ENCODE measurements at regions not wholly inside any gene's neighbourhood (a gene's known extent, or its start where the extent isn't known, plus 50 kb on each side); places are given as distances from the start of the nearest gene placed in this dataset.

GRCh38 chr5:110335361-110336066 lies 391.0 kb downstream of the TMEM232 start:
- no TSS peak for BruUV-seq (replicated peaks)
- H3K23ac ChIP-seq (ENCODE audit: low read depth, low read length) = no peak overlapping the region
- H3K9me3 ChIP-seq (ENCODE audit: control insufficient read depth, insufficient read depth, low read length) = no peaks in the 10 kb centered on the region
- H3K79me1 ChIP-seq (ENCODE audit: low read depth in 1 of 2, low read length in 2 of 2) = no peaks in the 10 kb centered on the region
- H2BK15ac ChIP-seq (ENCODE audit: low read depth, low read length) = no peak overlapping the region
- no peak overlapping the region for H3K4me3 ChIP-seq (ENCODE audit: insufficient read depth, low read depth, low read length)
- H2AK5ac ChIP-seq (ENCODE audit: low read depth, low read length) = no peak overlapping the region
- no peak overlapping the region for H3K4me2 ChIP-seq (ENCODE audit: low read depth, low read length)
- no peaks in the 10 kb centered on the region for H4K20me1 ChIP-seq (ENCODE audit: insufficient read depth, low read length)
- H2BK120ac ChIP-seq (ENCODE audit: low read depth, low read length) = no peak overlapping the region
- in situ Hi-C loops (cut with MboI; ENCODE audit: low sequenced_read_pairs) = no loop called here
- H3K56ac ChIP-seq (ENCODE audit: extremely low read depth, insufficient read depth, low read length) = no peak overlapping the region
- no peaks in the 10 kb centered on the region for H3K9me1 ChIP-seq (ENCODE audit: insufficient read depth, low read length)
- H2BK5ac ChIP-seq (ENCODE audit: low read depth, low read length, poor library complexity, severe bottlenecking) = no peak overlapping the region
- H3K4me1 ChIP-seq (ENCODE audit: control insufficient read depth, insufficient read depth, low read length) = no peaks in the 10 kb centered on the region
- no peaks in the 10 kb centered on the region for H3K27me3 ChIP-seq (ENCODE audit: control insufficient read depth, insufficient read depth, low read length)
- no peak overlapping the region for H3K14ac ChIP-seq (replicated peaks; ENCODE audit: low read depth, low read length)
- H3K9ac ChIP-seq (ENCODE audit: low read depth, low read length) = no peak overlapping the region
- H4K5ac ChIP-seq (ENCODE audit: low read depth, low read length) = no peak overlapping the region
- dilution Hi-C loops (cut with HindIII; ENCODE audit: low sequenced_read_pairs, unreplicated experiment) = no loop called here
- H2BK20ac ChIP-seq (ENCODE audit: low read depth, low read length) = no peak overlapping the region
- H3K27ac ChIP-seq (ENCODE audit: insufficient read depth, low read length) = no peak overlapping the region
- H4K8ac ChIP-seq (ENCODE audit: low read depth in 2 of 2, low read length in 2 of 2) = no peak overlapping the region
- H2AK9ac ChIP-seq (replicated peaks; ENCODE audit: low read depth, low read length, poor library complexity) = no peak overlapping the region
- ATAC-seq (ENCODE audit: low read depth) (no peak), DNase-seq (peak; percentile 6)
- no peak overlapping the region for H3K18ac ChIP-seq (ENCODE audit: low read depth, low read length)
- H3K36me3 ChIP-seq (ENCODE audit: control insufficient read depth, insufficient read depth, low read length) = no peaks in the 10 kb centered on the region
- no peak overlapping the region for H2AFZ ChIP-seq (replicated peaks; ENCODE audit: low read length, poor library complexity)
- WGBS, 2 experiments (ENCODE audit: extremely low coverage in 2 of 2, insufficient read length in 1 of 2) = no CpG with 5 or more reads among the region's 4 CpGs
- POLR2A ChIA-PET (ENCODE audit: unreplicated experiment) = no interaction called here
- CTCF ChIA-PET = interaction anchor here (1.0 kb wide), 1 partner anchor 11 kb away, joined by 3 read pairs; no protein-coding TSS in a partner anchor
- no peak overlapping the region for H3K4ac ChIP-seq (ENCODE audit: low read depth, low read length)
- intact Hi-C loops (cut with micrococcal nuclease) = no loop called here
- no peak overlapping the region for H4K91ac ChIP-seq (ENCODE audit: insufficient read depth, low read depth, low read length)
- TF ChIP-seq RAD21 (IDR thresholded peaks at IDR 0.05; ENCODE audit: low read length) = no peak
- TF ChIP-seq RFX5 (IDR thresholded peaks at IDR 0.05; ENCODE audit: low read depth, low read length) = no peak
- TF ChIP-seq BHLHE40 (IDR thresholded peaks at IDR 0.05; ENCODE audit: low read depth, low read length) = no peak
- no peak for TF ChIP-seq MXI1 (IDR thresholded peaks at IDR 0.05; ENCODE audit: borderline replicate concordance, low read depth, low read length)
- TF ChIP-seq CHD1 (IDR thresholded peaks at IDR 0.05; ENCODE audit: low read depth, low read length) = no peak
- TF ChIP-seq FOS (IDR thresholded peaks at IDR 0.05; ENCODE audit: low read depth, low read length) = no peak
- no peak for TF ChIP-seq CEBPB (IDR thresholded peaks at IDR 0.05; ENCODE audit: low read depth, low read length)
- TF ChIP-seq MAFK (IDR thresholded peaks at IDR 0.05; ENCODE audit: low read depth, low read length) = no peak
- TF ChIP-seq POLR2A (IDR thresholded peaks at IDR 0.05; ENCODE audit: low read depth, low read length) = no peak
- TF ChIP-seq, protein P1, sequence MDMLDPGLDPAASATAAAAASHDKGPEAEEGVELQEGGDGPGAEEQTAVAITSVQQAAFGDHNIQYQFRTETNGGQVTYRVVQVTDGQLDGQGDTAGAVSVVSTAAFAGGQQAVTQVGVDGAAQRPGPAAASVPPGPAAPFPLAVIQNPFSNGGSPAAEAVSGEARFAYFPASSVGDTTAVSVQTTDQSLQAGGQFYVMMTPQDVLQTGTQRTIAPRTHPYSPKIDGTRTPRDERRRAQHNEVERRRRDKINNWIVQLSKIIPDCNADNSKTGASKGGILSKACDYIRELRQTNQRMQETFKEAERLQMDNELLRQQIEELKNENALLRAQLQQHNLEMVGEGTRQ (IDR thresholded peaks at IDR 0.05; ENCODE audit: low read depth, low read length) = no peak
- TF ChIP-seq SMC3 (IDR thresholded peaks at IDR 0.05; ENCODE audit: low read depth, low read length) = no peak
- no peak for TF ChIP-seq CTCF (conservative IDR thresholded peaks at IDR 0.05; ENCODE audit: low read depth, low read length)
- no peak for TF ChIP-seq NFE2L2 (IDR thresholded peaks at IDR 0.05; ENCODE audit: low read depth, low read length)
- TF ChIP-seq MAZ (IDR thresholded peaks at IDR 0.05; ENCODE audit: borderline replicate concordance, low read depth, low read length) = no peak
- TF ChIP-seq RCOR1 (IDR thresholded peaks at IDR 0.05; ENCODE audit: insufficient replicate concordance, low read length) = no peak
- TF ChIP-seq ELK1 (IDR thresholded peaks at IDR 0.05; ENCODE audit: borderline replicate concordance, low read depth, low read length) = no peak

Measured in IMR-90 (cell line).